Naive thymus-derived CD8-positive, alpha-beta T cell (primary cell): ENCODE measurements at regions not wholly inside any gene's neighbourhood (a gene's known extent, or its start where the extent isn't known, plus 50 kb on each side); places are given as distances from the start of the nearest gene placed in this dataset.

Experiments
- ATAC-seq, 2 donors: fragments of 150-1000 bp; cut with Tn5 transposase in 1 of 2; sonication (Bioruptor Pico), chemical (Tn5 transposase) in 1 of 2; 1 replicate in 1 of 2; 2 replicates in 1 of 2; pipeline ENCODE4 v1.10.0; 2021; ENCODE audit warnings: mild to moderate bottlenecking in 2 of 2, moderate library complexity in 2 of 2
- POLR2A ChIA-PET: fragments of 350-600 bp; sonication (Branson Sonifier 250); formaldehyde crosslinking; loops from one replicate; lab custom pipeline; 2021; ENCODE audit warnings: antibody characterized with exemption; lab: Charles Lee
- DNase-seq, 10 donors: peaks; one replicate each; pipeline versions ENCODE4 v3.0.0 to v3.0.0-alpha.2; 2020 to 2022
- H3K27ac Mint-ChIP-seq, 10 donors: one replicate each; pipeline ENCODE4 v1.8.0; 2020 to 2022; ENCODE audit warnings: mild to moderate bottlenecking in 10 of 10, mixed read lengths in 10 of 10, moderate library complexity in 4 of 10, inconsistent platforms in 1 of 10
- H3K27me3 Mint-ChIP-seq, 5 donors: one replicate each; pipeline ENCODE4 v1.8.0; 2021 to 2022; ENCODE audit warnings: mixed read lengths in 5 of 5
- H3K36me3 Mint-ChIP-seq, 3 donors: one replicate each; pipeline ENCODE4 v1.8.0; 2020 to 2022; ENCODE audit warnings: mixed read lengths in 3 of 3, mild to moderate bottlenecking in 2 of 3, inconsistent platforms in 1 of 3
- H3K4me1 Mint-ChIP-seq, 4 donors: one replicate each; pipeline ENCODE4 v1.8.0; 2021 to 2022; ENCODE audit warnings: mixed read lengths in 4 of 4
- H3K4me3 Mint-ChIP-seq, 10 donors: one replicate each; pipeline ENCODE4 v1.8.0; 2020 to 2022; ENCODE audit warnings: mild to moderate bottlenecking in 10 of 10, mixed read lengths in 10 of 10, moderate library complexity in 6 of 10, inconsistent platforms in 1 of 10
- H3K9me3 Mint-ChIP-seq, 9 donors: one replicate each; pipeline ENCODE4 v1.8.0; 2020 to 2022; ENCODE audit warnings: mixed read lengths in 9 of 9, mild to moderate bottlenecking in 3 of 9, inconsistent platforms in 1 of 9, moderate library complexity in 1 of 9

- Mint-ChIP-seq H3K36me3 (no peaks in the 10 kb centered on the region), H3K27me3 (no peaks in the 10 kb centered on the region), H3K27ac (no peak overlapping the region), H3K4me1 (no peaks in the 10 kb centered on the region), H3K9me3 (peaks cover 0 to 9% (median 0%) of the 10 kb centered on the region in 9 donors), H3K4me3 (no peak overlapping the region)
- DNase-seq (no peak), ATAC-seq (no peak)
- POLR2A ChIA-PET = no interaction called here
Observed at GRCh38 chr11:24064309-24064903, 432.4 kb upstream of the LUZP2 start.

- Mint-ChIP-seq H3K9me3 (peaks cover 0 to 16% (median 2%) of the 10 kb centered on the region in 9 donors), H3K27me3 (no peaks in the 10 kb centered on the region), H3K4me1 (no peaks in the 10 kb centered on the region), H3K27ac (no peak overlapping the region), H3K36me3 (no peaks in the 10 kb centered on the region), H3K4me3 (no peak overlapping the region)
- POLR2A ChIA-PET = no interaction called here
- no peak for ATAC-seq
- no peak for DNase-seq
Observed at GRCh38 chr11:24068197-24068596, 428.7 kb upstream of the LUZP2 start.

- Mint-ChIP-seq H3K36me3 (no peaks in the 10 kb centered on the region), H3K9me3 (peaks cover 0 to 16% (median 2%) of the 10 kb centered on the region in 9 donors), H3K27me3 (no peaks in the 10 kb centered on the region), H3K4me1 (no peaks in the 10 kb centered on the region), H3K27ac (no peak overlapping the region), H3K4me3 (no peak overlapping the region)
- DNase-seq (no peak), ATAC-seq (no peak)
- POLR2A ChIA-PET = no interaction called here
Observed at GRCh38 chr11:24070435-24070834, 426.4 kb upstream of the LUZP2 start.

- Mint-ChIP-seq H3K27ac (no peak overlapping the region), H3K27me3 (no peaks in the 10 kb centered on the region), H3K9me3 (peaks cover 0 to 7% (median 0%) of the 10 kb centered on the region in 9 donors), H3K4me3 (no peak overlapping the region), H3K4me1 (no peaks in the 10 kb centered on the region), H3K36me3 (no peaks in the 10 kb centered on the region)
- POLR2A ChIA-PET = no interaction called here
- no peak for ATAC-seq
- no peak for DNase-seq
Observed at GRCh38 chr11:24078018-24078417, 418.8 kb upstream of the LUZP2 start.

- H3K4me3 Mint-ChIP-seq = no peak overlapping the region
- POLR2A ChIA-PET = no interaction called here
- ATAC-seq (no peak), DNase-seq (no peak)
- peaks cover 0 to 8% (median 3%) of the 10 kb centered on the region in 9 donors for H3K9me3 Mint-ChIP-seq
- no peaks in the 10 kb centered on the region for H3K4me1 Mint-ChIP-seq
- no peaks in the 10 kb centered on the region for H3K27me3 Mint-ChIP-seq
- H3K36me3 Mint-ChIP-seq = no peaks in the 10 kb centered on the region
- H3K27ac Mint-ChIP-seq = no peak overlapping the region
Observed at GRCh38 chr11:24082241-24082640, 414.6 kb upstream of the LUZP2 start.

GRCh38 chr11:24082860-24083259, 414.0 kb upstream of the LUZP2 start:
- peaks cover 0 to 9% (median 3%) of the 10 kb centered on the region in 9 donors for H3K9me3 Mint-ChIP-seq
- POLR2A ChIA-PET = no interaction called here
- H3K4me1 Mint-ChIP-seq = no peaks in the 10 kb centered on the region
- no peak for ATAC-seq
- no peak overlapping the region for H3K4me3 Mint-ChIP-seq
- H3K27me3 Mint-ChIP-seq = no peaks in the 10 kb centered on the region
- no peaks in the 10 kb centered on the region for H3K36me3 Mint-ChIP-seq
- DNase-seq = no peak
- no peak overlapping the region for H3K27ac Mint-ChIP-seq

GRCh38 chr11:24084956-24085355, 411.9 kb upstream of the LUZP2 start:
- H3K4me3 Mint-ChIP-seq = no peak overlapping the region
- no peaks in the 10 kb centered on the region for H3K4me1 Mint-ChIP-seq
- H3K27ac Mint-ChIP-seq = no peak overlapping the region
- no peaks in the 10 kb centered on the region for H3K27me3 Mint-ChIP-seq
- POLR2A ChIA-PET = no interaction called here
- H3K9me3 Mint-ChIP-seq = peaks cover 0 to 8% (median 3%) of the 10 kb centered on the region in 9 donors
- no peaks in the 10 kb centered on the region for H3K36me3 Mint-ChIP-seq
- DNase-seq (no peak), ATAC-seq (no peak)

- Mint-ChIP-seq H3K4me1 (no peaks in the 10 kb centered on the region), H3K36me3 (no peaks in the 10 kb centered on the region), H3K27ac (no peak overlapping the region), H3K4me3 (no peak overlapping the region), H3K9me3 (peaks cover 0 to 8% (median 4%) of the 10 kb centered on the region in 9 donors), H3K27me3 (no peaks in the 10 kb centered on the region)
- DNase-seq = no peak
- POLR2A ChIA-PET = no interaction called here
- ATAC-seq = no peak
Observed at GRCh38 chr11:24086921-24087320, 409.9 kb upstream of the LUZP2 start.

GRCh38 chr11:24091594-24091993, 405.3 kb upstream of the LUZP2 start:
- ATAC-seq (no peak), DNase-seq (no peak)
- Mint-ChIP-seq H3K27me3 (no peaks in the 10 kb centered on the region), H3K4me1 (no peaks in the 10 kb centered on the region), H3K9me3 (peaks cover 0 to 14% (median 4%) of the 10 kb centered on the region in 9 donors), H3K36me3 (no peaks in the 10 kb centered on the region), H3K27ac (no peak overlapping the region), H3K4me3 (no peak overlapping the region)
- POLR2A ChIA-PET = no interaction called here

GRCh38 chr11:24093375-24093774, 403.5 kb upstream of the LUZP2 start:
- Mint-ChIP-seq H3K27ac (no peak overlapping the region), H3K36me3 (no peaks in the 10 kb centered on the region), H3K4me3 (no peak overlapping the region), H3K4me1 (no peaks in the 10 kb centered on the region), H3K27me3 (no peaks in the 10 kb centered on the region), H3K9me3 (peaks cover 0 to 11% (median 0%) of the 10 kb centered on the region in 9 donors)
- DNase-seq = no peak
- POLR2A ChIA-PET = no interaction called here
- ATAC-seq = no peak

GRCh38 chr11:24108609-24109008, 388.2 kb upstream of the LUZP2 start:
- ATAC-seq (no peak), DNase-seq (no peak)
- POLR2A ChIA-PET = no interaction called here
- Mint-ChIP-seq H3K4me1 (no peaks in the 10 kb centered on the region), H3K4me3 (no peak overlapping the region), H3K36me3 (peaks cover 0 to 8% (median 0%) of the 10 kb centered on the region in 3 donors), H3K27me3 (no peaks in the 10 kb centered on the region), H3K27ac (no peak overlapping the region), H3K9me3 (peaks cover 10 to 32% (median 17%) of the 10 kb centered on the region in 9 donors)

GRCh38 chr11:24122291-24122690, 374.6 kb upstream of the LUZP2 start:
- ATAC-seq (no peak), DNase-seq (no peak)
- peaks cover 0 to 10% (median 2%) of the 10 kb centered on the region in 9 donors for H3K9me3 Mint-ChIP-seq
- no peaks in the 10 kb centered on the region for H3K4me1 Mint-ChIP-seq
- no peak overlapping the region for H3K4me3 Mint-ChIP-seq
- no peak overlapping the region for H3K27ac Mint-ChIP-seq
- POLR2A ChIA-PET = no interaction called here
- no peaks in the 10 kb centered on the region for H3K27me3 Mint-ChIP-seq
- H3K36me3 Mint-ChIP-seq = no peaks in the 10 kb centered on the region

- POLR2A ChIA-PET = no interaction called here
- peaks cover 0 to 12% (median 0%) of the 10 kb centered on the region in 9 donors for H3K9me3 Mint-ChIP-seq
- ATAC-seq = no peak
- no peak overlapping the region for H3K27ac Mint-ChIP-seq
- H3K4me3 Mint-ChIP-seq = no peak overlapping the region
- DNase-seq = no peak
- H3K36me3 Mint-ChIP-seq = no peaks in the 10 kb centered on the region
- H3K27me3 Mint-ChIP-seq = no peaks in the 10 kb centered on the region
- H3K4me1 Mint-ChIP-seq = no peaks in the 10 kb centered on the region
Observed at GRCh38 chr11:24124876-24125275, 372.0 kb upstream of the LUZP2 start.

- no peak overlapping the region for H3K4me3 Mint-ChIP-seq
- no peak for DNase-seq
- no peaks in the 10 kb centered on the region for H3K36me3 Mint-ChIP-seq
- POLR2A ChIA-PET = no interaction called here
- no peak overlapping the region for H3K27ac Mint-ChIP-seq
- peaks cover 0 to 19% (median 3%) of the 10 kb centered on the region in 9 donors for H3K9me3 Mint-ChIP-seq
- ATAC-seq = no peak
- H3K4me1 Mint-ChIP-seq = no peaks in the 10 kb centered on the region
- no peaks in the 10 kb centered on the region for H3K27me3 Mint-ChIP-seq
Observed at GRCh38 chr11:24131698-24132097, 365.2 kb upstream of the LUZP2 start.
